Astrocyte of the spinal cord (primary cell): ENCODE measurements at regions not wholly inside any gene's neighbourhood (a gene's known extent, or its start where the extent isn't known, plus 50 kb on each side); places are given as distances from the start of the nearest gene placed in this dataset.
A peak's percentile ranks its signal among the peaks of the same experiment; 100 is the strongest.

ENCODE experiments used
- DNase-seq: peaks from one replicate; pipeline ENCODE4 v3.0.0; 2011; ENCODE audit warnings: low read depth, low spot score
- H3K4me3 ChIP-seq: 2 replicates; pipeline ENCODE4 v1.5.1; 2011; ENCODE audit warnings: low read depth, mild to moderate bottlenecking, low read length, moderate library complexity
- CTCF ChIP-seq: IDR thresholded peaks from 2 replicates; pipeline ENCODE4 v1.5.1; 2012; ENCODE audit warnings: low read depth, mild to moderate bottlenecking, low read length, inconsistent platforms
- in situ Hi-C: cut with HindIII; loops from 2 replicates; pipeline ENCODE4 v1.10.0; 2017; ENCODE audit warnings: low sequenced_read_pairs

DNA sequence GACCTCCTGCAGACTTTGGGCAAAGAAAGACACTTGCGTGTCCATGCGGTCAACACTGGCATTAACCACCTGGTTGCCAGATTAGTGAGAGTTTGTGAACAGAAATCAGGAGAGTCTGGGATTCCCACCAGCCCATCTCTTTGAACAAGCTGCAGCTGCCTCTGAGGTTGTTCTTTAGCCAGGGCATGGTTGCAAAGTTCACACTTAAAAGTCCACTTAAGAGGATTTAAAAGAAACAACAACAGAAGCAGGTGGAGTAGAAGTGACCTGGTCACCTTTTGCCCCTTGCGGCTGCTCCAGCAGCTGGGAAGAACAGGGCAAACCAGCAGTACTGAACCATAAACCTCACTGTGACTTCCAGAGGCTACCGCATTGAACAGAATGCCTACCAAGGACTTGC lies 97.3 kb downstream of the FOXB1 start:
- H3K4me3 ChIP-seq, result no peak overlapping the region
- TF ChIP-seq CTCF, result no peak
- no peak for DNase-seq
- in situ Hi-C loops, result no loop called here

GRCh38 chr15:60102748-60103147 lies 98.6 kb downstream of the FOXB1 start:
- no peak for TF ChIP-seq CTCF
- in situ Hi-C loops, result no loop called here
- no peak for DNase-seq
- H3K4me3 ChIP-seq, result no peak overlapping the region

DNA sequence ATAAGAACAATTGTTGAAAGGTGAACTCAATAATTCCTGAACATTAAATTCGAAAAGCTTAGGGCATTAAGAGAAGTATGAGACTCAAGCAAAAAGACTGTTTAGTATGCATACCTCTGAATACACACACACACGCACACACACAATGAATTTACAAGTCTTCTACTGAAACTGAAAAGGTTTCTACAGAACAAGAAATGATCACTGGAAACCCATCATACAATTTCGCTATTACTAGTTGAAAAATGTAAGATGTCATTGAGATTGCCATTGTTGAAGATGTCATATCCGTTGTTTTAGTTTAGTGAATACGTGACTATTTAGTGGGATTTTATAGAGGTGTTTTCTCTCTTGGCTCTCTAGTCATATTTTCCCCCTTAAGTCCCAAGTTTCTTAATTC lies 106.8 kb downstream of the FOXB1 start:
- no peak for DNase-seq
- TF ChIP-seq CTCF, result no peak
- H3K4me3 ChIP-seq, result no peak overlapping the region
- in situ Hi-C loops, result no loop called here

DNA sequence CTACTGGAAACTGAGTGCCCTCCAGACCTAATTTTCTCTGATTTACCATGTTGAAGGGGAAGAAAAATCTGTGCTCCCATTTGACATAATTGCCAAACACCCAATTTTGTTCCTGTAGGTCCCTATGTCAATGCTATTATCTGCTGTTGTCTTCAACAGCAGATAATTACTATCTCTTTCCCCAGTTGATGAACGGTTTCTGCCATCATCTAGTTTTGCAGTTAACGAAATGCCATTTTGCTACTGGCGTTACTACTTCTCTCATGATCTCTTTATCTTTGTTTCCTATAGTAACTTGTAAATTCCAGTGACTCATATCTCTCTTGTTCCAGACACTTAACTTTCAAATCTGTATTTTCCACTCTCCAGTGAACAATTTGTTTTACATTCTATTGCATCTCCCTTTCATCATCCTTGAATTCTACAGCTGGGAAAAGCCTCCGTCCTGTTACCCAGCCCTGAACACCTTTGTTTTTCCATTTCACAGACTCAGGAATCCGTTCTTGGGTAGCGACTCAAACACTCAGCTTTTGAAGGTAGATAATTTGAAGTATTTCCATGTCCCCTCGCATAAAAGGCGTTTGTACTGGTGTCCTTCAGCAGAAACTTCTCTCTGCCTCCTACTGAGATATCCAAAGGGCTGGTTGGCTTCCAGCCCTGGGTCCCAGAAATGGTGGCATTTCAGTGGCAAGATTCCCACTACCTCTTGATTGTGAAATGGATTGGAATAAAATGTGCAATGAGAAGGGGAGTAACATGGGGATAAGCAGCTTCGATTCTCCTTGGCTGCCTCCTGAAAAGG lies 111.7 kb downstream of the FOXB1 start:
- no peak overlapping the region for H3K4me3 ChIP-seq
- peak; percentile 71 for DNase-seq
- no peak for TF ChIP-seq CTCF
- in situ Hi-C loops, result no loop called here

DNA sequence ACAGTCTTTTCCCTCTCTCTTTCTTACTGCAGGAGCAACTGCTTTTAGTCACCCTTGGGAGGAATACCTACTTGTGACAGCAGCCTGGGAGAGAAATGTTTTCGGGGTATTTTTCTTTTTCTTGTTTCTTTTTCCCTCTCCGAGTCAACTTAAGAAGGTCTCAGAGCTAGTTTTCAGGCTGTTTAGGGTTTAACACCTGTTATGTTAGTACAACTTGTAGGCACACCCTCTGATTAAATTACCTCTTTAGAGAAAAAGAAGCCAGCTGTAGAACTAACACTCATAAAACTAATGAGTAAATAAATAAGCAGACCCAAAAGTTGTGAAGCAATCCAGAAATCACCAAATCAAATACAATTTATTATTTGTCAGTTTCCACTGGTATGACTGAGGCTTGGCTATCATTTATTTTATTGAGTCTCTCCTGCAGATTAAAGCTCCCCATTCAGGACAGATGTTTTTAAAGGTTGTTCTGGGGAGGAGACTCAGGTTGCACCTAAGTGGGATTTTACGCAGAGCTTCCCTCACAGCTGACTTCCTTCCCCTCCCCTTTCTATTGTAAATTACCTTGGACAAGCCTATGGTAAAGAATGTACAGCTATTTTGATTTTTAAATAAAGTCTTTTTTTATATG lies 112.5 kb downstream of the FOXB1 start:
- H3K4me3 ChIP-seq, result no peak overlapping the region
- TF ChIP-seq CTCF, result no peak
- no peak for DNase-seq
- in situ Hi-C loops, result no loop called here

GRCh38 chr15:60118146-60118545 lies 114.0 kb downstream of the FOXB1 start:
- no peak for DNase-seq
- in situ Hi-C loops, result no loop called here
- H3K4me3 ChIP-seq, result no peak overlapping the region
- no peak for TF ChIP-seq CTCF
